ENCODE measurements at regions not wholly inside any gene's neighbourhood (a gene's known extent, or its start where the extent isn't known, plus 50 kb on each side); places are given as distances from the start of the nearest gene placed in this dataset.

DNA sequence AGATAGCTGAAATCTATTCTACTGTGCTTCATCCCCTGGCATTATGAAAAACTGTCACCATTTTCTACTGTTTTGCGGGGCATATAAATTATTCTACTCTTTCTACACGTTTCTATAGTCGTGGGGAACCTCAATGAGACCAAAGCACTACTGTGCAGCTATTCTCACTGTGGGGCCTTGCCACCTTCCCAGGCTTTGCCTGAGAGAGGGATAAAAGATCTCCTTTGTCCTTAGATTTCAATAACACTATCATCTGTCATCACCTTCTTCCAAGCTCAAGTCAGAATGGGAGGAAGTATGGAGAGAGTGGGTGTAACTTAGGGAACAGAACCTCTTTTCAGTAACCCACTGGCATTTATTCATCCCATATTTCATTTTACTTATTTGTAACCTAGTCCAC, 1462.1 kb upstream of the RAG2 start:
- Histone ChIP-seq H3K36me3 (ENCODE audit: control insufficient read depth in 2 of 2, insufficient read depth in 2 of 2, low read length in 1 of 2) (no peaks in the 10 kb centered on the region), H4K20me1 (ENCODE audit: control insufficient read depth, insufficient read depth) (no peaks in the 10 kb centered on the region), H3K9me3 (replicated peaks; ENCODE audit: control insufficient read depth, insufficient read depth, low read length) (no peaks in the 10 kb centered on the region), H3K4me3 (no peak overlapping the region), H2AFZ (ENCODE audit: control insufficient read depth, low read depth, low read length) (no peak overlapping the region), H3K9ac (ENCODE audit: control insufficient read depth, insufficient read depth, low read length) (no peak overlapping the region), H3K4me2 (ENCODE audit: control insufficient read depth, insufficient read depth) (no peak overlapping the region), H3K4me1 (ENCODE audit: control insufficient read depth, insufficient read depth, low read length) (no peaks in the 10 kb centered on the region), H3K79me2 (ENCODE audit: control insufficient read depth, insufficient read depth, low read length) (no peaks in the 10 kb centered on the region), H3K27me3 (replicated peaks in 1 of 2; ENCODE audit: control insufficient read depth in 2 of 2, insufficient read depth in 2 of 2, low read length in 1 of 2) (no peaks in the 10 kb centered on the region), H3K27ac (ENCODE audit: control insufficient read depth, insufficient read depth) (no peak overlapping the region)
- ChIA-PET SMC1A (ENCODE audit: uncharacterized antibody, unreplicated experiment) (no interaction called here), POLR2A (no interaction called here), CTCF (interaction anchor here (0.8 to 1.4 kb wide), 2 partner anchors 11 to 15 kb away, joined by 3 read pairs; no protein-coding TSS in a partner anchor), RAD21 (ENCODE audit: unreplicated experiment) (no interaction called here)
- intact Hi-C loops (cut with micrococcal nuclease; ENCODE audit: unreplicated experiment) (no loop called here), in situ Hi-C loops (cut with MboI) (no loop called here)
- FAIRE-seq (no peak), DNase-seq (ENCODE audit: low read depth, low spot score) (no peak), ATAC-seq (no peak)
- no TSS peak for BruUV-seq (replicated peaks)
- 0% methylated on average over 3 of the region's 3 CpGs for WGBS (ENCODE audit: insufficient coverage, insufficient replicate concordance, low lambda C conversion rate, missing lambda C conversion rate)
- TF ChIP-seq LARP7 (IDR thresholded peaks at IDR 0.05) (no peak), ASH2L (IDR thresholded peaks at IDR 0.05; ENCODE audit: borderline replicate concordance, low read depth) (no peak)
- TF ChIP-seq, protein P1, sequence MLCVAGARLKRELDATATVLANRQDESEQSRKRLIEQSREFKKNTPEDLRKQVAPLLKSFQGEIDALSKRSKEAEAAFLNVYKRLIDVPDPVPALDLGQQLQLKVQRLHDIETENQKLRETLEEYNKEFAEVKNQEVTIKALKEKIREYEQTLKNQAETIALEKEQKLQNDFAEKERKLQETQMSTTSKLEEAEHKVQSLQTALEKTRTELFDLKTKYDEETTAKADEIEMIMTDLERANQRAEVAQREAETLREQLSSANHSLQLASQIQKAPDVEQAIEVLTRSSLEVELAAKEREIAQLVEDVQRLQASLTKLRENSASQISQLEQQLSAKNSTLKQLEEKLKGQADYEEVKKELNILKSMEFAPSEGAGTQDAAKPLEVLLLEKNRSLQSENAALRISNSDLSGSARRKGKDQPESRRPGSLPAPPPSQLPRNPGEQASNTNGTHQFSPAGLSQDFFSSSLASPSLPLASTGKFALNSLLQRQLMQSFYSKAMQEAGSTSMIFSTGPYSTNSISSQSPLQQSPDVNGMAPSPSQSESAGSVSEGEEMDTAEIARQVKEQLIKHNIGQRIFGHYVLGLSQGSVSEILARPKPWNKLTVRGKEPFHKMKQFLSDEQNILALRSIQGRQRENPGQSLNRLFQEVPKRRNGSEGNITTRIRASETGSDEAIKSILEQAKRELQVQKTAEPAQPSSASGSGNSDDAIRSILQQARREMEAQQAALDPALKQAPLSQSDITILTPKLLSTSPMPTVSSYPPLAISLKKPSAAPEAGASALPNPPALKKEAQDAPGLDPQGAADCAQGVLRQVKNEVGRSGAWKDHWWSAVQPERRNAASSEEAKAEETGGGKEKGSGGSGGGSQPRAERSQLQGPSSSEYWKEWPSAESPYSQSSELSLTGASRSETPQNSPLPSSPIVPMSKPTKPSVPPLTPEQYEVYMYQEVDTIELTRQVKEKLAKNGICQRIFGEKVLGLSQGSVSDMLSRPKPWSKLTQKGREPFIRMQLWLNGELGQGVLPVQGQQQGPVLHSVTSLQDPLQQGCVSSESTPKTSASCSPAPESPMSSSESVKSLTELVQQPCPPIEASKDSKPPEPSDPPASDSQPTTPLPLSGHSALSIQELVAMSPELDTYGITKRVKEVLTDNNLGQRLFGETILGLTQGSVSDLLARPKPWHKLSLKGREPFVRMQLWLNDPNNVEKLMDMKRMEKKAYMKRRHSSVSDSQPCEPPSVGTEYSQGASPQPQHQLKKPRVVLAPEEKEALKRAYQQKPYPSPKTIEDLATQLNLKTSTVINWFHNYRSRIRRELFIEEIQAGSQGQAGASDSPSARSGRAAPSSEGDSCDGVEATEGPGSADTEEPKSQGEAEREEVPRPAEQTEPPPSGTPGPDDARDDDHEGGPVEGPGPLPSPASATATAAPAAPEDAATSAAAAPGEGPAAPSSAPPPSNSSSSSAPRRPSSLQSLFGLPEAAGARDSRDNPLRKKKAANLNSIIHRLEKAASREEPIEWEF (IDR thresholded peaks at IDR 0.05; ENCODE audit: insufficient replicate concordance, low read depth, low read length): no peak

All from GM12878 (cell line).